ENCODE measurements at regions not wholly inside any gene's neighbourhood (a gene's known extent, or its start where the extent isn't known, plus 50 kb on each side); places are given as distances from the start of the nearest gene placed in this dataset.

- no peak for TF ChIP-seq CTCF (conservative IDR thresholded peaks at IDR 0.05; ENCODE audit: low read length)
- TF ChIP-seq EZH2phosphoT487 (IDR thresholded peaks at IDR 0.05; ENCODE audit: borderline replicate concordance, low read depth, low read length) = no peak
These were observed 432.2 kb upstream of the TPM1 start for GRCh38 chr15:62610265-62610869.
